B cell (primary cell): ENCODE measurements at regions not wholly inside any gene's neighbourhood (a gene's known extent, or its start where the extent isn't known, plus 50 kb on each side); places are given as distances from the start of the nearest gene placed in this dataset.

Experiments
- ATAC-seq: fragments of 200-7000 bp; cut with Tn5 transposase; one replicate; pipeline ENCODE4 v1.10.0; 2021; ENCODE audit warnings: low read depth, mild to moderate bottlenecking, moderate number of reproducible peaks, moderate library complexity
- CTCF ChIA-PET: fragments of 350-600 bp; sonication (Branson Sonifier 250); formaldehyde crosslinking; loops from one replicate; lab custom pipeline; 2021; ENCODE audit warnings: antibody characterized with exemption, inconsistent platforms; lab: Charles Lee
- POLR2A ChIA-PET: fragments of 350-600 bp; sonication (Branson Sonifier 250); formaldehyde crosslinking; loops from one replicate; lab custom pipeline; 2021; ENCODE audit warnings: antibody characterized with exemption; lab: Charles Lee
- DNase-seq: peaks from one replicate; pipeline ENCODE4 v3.0.0; 2013
- H2AFZ ChIP-seq: 2 replicates; pipeline ENCODE4 v1.6.1; 2012; ENCODE audit warnings: mild to moderate bottlenecking, low read depth, low read length; ENCODE audit not compliant: insufficient read depth, poor library complexity, severe bottlenecking
- H3K27ac ChIP-seq, 2 donors: 1 replicate in 1 of 2; 2 replicates in 1 of 2; pipeline ENCODE4 v1.5.1; 2012 to 2013; ENCODE audit warnings: low read length in 2 of 2, mild to moderate bottlenecking in 2 of 2, moderate library complexity in 1 of 2
- H3K27me3 ChIP-seq, 4 experiments: fragments of 200-600 bp in 1 of 4; sonication (generic) in 1 of 4; replicated peaks in 1 of 4; 1 replicate in 2 of 4; 2 replicates in 2 of 4; pipeline versions ENCODE4 v1.6.1 to v1.7.0; 2013 to 2016; ENCODE audit warnings: low read length in 3 of 4, mild to moderate bottlenecking in 2 of 4, mixed read lengths in 1 of 4, moderate library complexity in 1 of 4; ENCODE audit not compliant: insufficient read depth in 4 of 4, control insufficient read depth in 3 of 4; ENCODE audit errors: control extremely low read depth in 1 of 4
- H3K36me3 ChIP-seq, 2 experiments: replicated peaks in 1 of 2; 1 replicate in 1 of 2; 2 replicates in 1 of 2; pipeline versions ENCODE4 v1.6.1 to v1.7.1; 2013; ENCODE audit warnings: low read length in 1 of 2; ENCODE audit not compliant: insufficient read depth in 2 of 2, control insufficient read depth in 1 of 2; ENCODE audit errors: control extremely low read depth in 1 of 2, extremely low read depth in 1 of 2
- H3K4me1 ChIP-seq, 2 donors: fragments of 200-600 bp in 1 of 2; sonication (generic) in 1 of 2; 1 replicate in 1 of 2; 2 replicates in 1 of 2; pipeline versions ENCODE4 v1.5.1 to v1.6.1; 2013 to 2017; ENCODE audit warnings: low read length in 2 of 2; ENCODE audit not compliant: control insufficient read depth in 2 of 2, insufficient read depth in 2 of 2
- H3K4me2 ChIP-seq: replicated peaks from 2 replicates; pipeline ENCODE3; 2012; ENCODE audit warnings: mild to moderate bottlenecking, low read depth, low read length; ENCODE audit not compliant: poor library complexity, severe bottlenecking
- H3K4me3 ChIP-seq, 5 experiments: fragments of 200-600 bp in 1 of 5; sonication (generic) in 1 of 5; 1 replicate in 3 of 5; 2 replicates in 2 of 5; pipeline versions ENCODE4 v1.5.1 to v1.7.0; 2011 to 2016; ENCODE audit warnings: low read length in 4 of 5, mild to moderate bottlenecking in 4 of 5, low read depth in 2 of 5, control low read depth in 1 of 5, moderate library complexity in 1 of 5; ENCODE audit not compliant: insufficient read depth in 1 of 5; ENCODE audit errors: control extremely low read depth in 1 of 5, extremely low read depth in 1 of 5
- H3K79me2 ChIP-seq: fragments of 200-600 bp; sonication (generic); one replicate; pipeline ENCODE4 v1.6.0; 2016; ENCODE audit warnings: low read length; ENCODE audit not compliant: control insufficient read depth, insufficient read depth
- H3K9ac ChIP-seq: fragments of 200-600 bp; sonication (generic); 2 replicates; pipeline ENCODE4 v1.6.1; 2017; ENCODE audit warnings: mild to moderate bottlenecking, low read length, moderate library complexity
- H3K9me3 ChIP-seq, 3 donors: one replicate each; pipeline versions ENCODE4 v1.6.1 to v1.7.1; 2013; ENCODE audit warnings: low read length in 2 of 3; ENCODE audit not compliant: control insufficient read depth in 2 of 3, insufficient read depth in 1 of 3; ENCODE audit errors: control extremely low read depth in 1 of 3
- H4K20me1 ChIP-seq: 2 replicates; pipeline ENCODE4 v1.6.0; 2012; ENCODE audit warnings: mild to moderate bottlenecking, low read length; ENCODE audit not compliant: insufficient read depth, control insufficient read depth, poor library complexity, severe bottlenecking
- H3K27ac Mint-ChIP-seq: one replicate; pipeline ENCODE4 v1.8.0; 2021; ENCODE audit warnings: mixed read lengths
- H3K27me3 Mint-ChIP-seq: one replicate; pipeline ENCODE4 v1.8.0; 2021; ENCODE audit warnings: mixed read lengths
- H3K4me1 Mint-ChIP-seq: one replicate; pipeline ENCODE4 v1.8.0; 2021; ENCODE audit warnings: mixed read lengths
- H3K4me3 Mint-ChIP-seq: one replicate; pipeline ENCODE4 v1.8.0; 2021; ENCODE audit warnings: mixed read lengths
- H3K9me3 Mint-ChIP-seq: one replicate; pipeline ENCODE4 v1.8.0; 2022; ENCODE audit warnings: mixed read lengths; ENCODE audit not compliant: insufficient read depth
- EZH2 ChIP-seq: IDR thresholded peaks from 2 replicates; pipeline ENCODE4 v1.6.1; 2012; ENCODE audit warnings: borderline replicate concordance, low read depth, mild to moderate bottlenecking, moderate library complexity, low read length; ENCODE audit not compliant: insufficient read depth, poor library complexity, severe bottlenecking
- WGBS: methylation state at CpG from one replicate; pipeline ENCODE4 v1.1.5; 2013; ENCODE audit warnings: missing lambda C conversion rate; ENCODE audit not compliant: insufficient coverage; 5-methylcytosine and 5-hydroxymethylcytosine counted together
- intact Hi-C: fragments of 100-400 bp; cut with micrococcal nuclease; formaldehyde crosslinking; loops from one replicate; pipeline ENCODE4 v1.10.0; 2022
- TF ChIP-seq, protein P1 (sequence below): fragments of 200-600 bp; IDR thresholded peaks from one replicate; pipeline ENCODE4 v1.8.0; 2022; ENCODE audit warnings: antibody characterized with exemption, mild to moderate bottlenecking

DNA sequence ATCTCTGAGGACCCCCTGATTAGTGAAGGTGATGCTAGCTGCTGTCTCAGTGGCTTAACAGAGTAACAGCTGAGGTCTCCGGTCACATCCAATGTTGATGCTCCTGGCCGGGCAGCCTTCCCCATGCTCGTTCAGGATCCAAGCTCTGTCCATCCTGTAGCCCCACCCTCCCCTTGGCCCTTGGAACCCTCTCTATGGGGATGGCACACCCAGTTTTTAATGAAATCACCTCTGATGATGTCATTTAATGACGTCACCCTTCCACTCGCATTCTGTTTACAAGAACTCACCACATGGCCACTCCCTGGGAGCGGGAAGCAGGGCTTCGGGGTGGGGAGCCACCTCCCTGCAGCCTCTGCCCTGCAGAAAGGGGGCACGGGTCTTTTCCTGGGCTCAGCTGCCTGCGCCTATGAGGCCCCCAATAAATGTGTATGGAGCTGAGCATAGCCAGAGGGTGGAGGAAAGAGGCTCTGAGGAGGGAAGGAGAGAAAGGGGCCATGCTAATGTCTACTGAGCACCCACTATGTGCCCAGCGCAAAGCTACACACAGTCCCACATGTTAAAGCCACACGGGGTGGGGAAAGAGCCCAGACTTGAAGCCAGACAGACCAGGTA, 95.5 kb downstream of the OAT start:
- Mint-ChIP-seq H3K27me3 (peaks cover 20% of the 10 kb centered on the region), H3K27ac (no peak overlapping the region), H3K9me3 (no peaks in the 10 kb centered on the region), H3K4me3 (no peak overlapping the region), H3K4me1 (no peaks in the 10 kb centered on the region)
- TF ChIP-seq, protein P1, sequence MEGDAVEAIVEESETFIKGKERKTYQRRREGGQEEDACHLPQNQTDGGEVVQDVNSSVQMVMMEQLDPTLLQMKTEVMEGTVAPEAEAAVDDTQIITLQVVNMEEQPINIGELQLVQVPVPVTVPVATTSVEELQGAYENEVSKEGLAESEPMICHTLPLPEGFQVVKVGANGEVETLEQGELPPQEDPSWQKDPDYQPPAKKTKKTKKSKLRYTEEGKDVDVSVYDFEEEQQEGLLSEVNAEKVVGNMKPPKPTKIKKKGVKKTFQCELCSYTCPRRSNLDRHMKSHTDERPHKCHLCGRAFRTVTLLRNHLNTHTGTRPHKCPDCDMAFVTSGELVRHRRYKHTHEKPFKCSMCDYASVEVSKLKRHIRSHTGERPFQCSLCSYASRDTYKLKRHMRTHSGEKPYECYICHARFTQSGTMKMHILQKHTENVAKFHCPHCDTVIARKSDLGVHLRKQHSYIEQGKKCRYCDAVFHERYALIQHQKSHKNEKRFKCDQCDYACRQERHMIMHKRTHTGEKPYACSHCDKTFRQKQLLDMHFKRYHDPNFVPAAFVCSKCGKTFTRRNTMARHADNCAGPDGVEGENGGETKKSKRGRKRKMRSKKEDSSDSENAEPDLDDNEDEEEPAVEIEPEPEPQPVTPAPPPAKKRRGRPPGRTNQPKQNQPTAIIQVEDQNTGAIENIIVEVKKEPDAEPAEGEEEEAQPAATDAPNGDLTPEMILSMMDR: no peak
- no peak for TF ChIP-seq EZH2
- no peak for DNase-seq
- CTCF ChIA-PET: no interaction called here
- Histone ChIP-seq H3K9ac (no peak overlapping the region), H3K4me1 (no peaks in the 10 kb centered on the region), H3K4me3 (no peak overlapping the region), H3K9me3 (no peaks in the 10 kb centered on the region), H2AFZ (no peak overlapping the region), H4K20me1 (no peaks in the 10 kb centered on the region), H3K79me2 (no peaks in the 10 kb centered on the region), H3K4me2 (no peak overlapping the region), H3K27ac (no peak overlapping the region), H3K27me3 (no peaks in the 10 kb centered on the region), H3K36me3 (no peaks in the 10 kb centered on the region)
- ATAC-seq: no peak
- POLR2A ChIA-PET: no interaction called here
- intact Hi-C loops: no loop called here
- WGBS: 94% methylated on average over 6 of the region's 11 CpGs

- 86% methylated on average over 15 of the region's 18 CpGs for WGBS
- Mint-ChIP-seq H3K27ac (no peak overlapping the region), H3K4me3 (no peak overlapping the region), H3K9me3 (no peaks in the 10 kb centered on the region), H3K27me3 (peaks cover 20% of the 10 kb centered on the region), H3K4me1 (no peaks in the 10 kb centered on the region)
- Histone ChIP-seq H2AFZ (no peak overlapping the region), H3K9ac (no peak overlapping the region), H3K27ac (no peak overlapping the region), H3K36me3 (no peaks in the 10 kb centered on the region), H3K4me1 (no peaks in the 10 kb centered on the region), H4K20me1 (no peaks in the 10 kb centered on the region), H3K4me3 (no peak overlapping the region), H3K79me2 (no peaks in the 10 kb centered on the region), H3K9me3 (no peaks in the 10 kb centered on the region), H3K27me3 (no peaks in the 10 kb centered on the region), H3K4me2 (no peak overlapping the region)
- TF ChIP-seq EZH2: no peak
- TF ChIP-seq, protein P1: no peak
- CTCF ChIA-PET: interaction anchor here (1.0 kb wide), 1 partner anchor 11 kb away, joined by 3 read pairs; no protein-coding TSS in a partner anchor
- intact Hi-C loops: no loop called here
- DNase-seq: no peak
- ATAC-seq: no peak
- POLR2A ChIA-PET: no interaction called here
These were observed 96.3 kb downstream of the OAT start for GRCh38 chr10:124322191-124322980.
